SK-N-SH (cell line): ENCODE measurements at regions not wholly inside any gene's neighbourhood (a gene's known extent, or its start where the extent isn't known, plus 50 kb on each side); places are given as distances from the start of the nearest gene placed in this dataset.

Experiments
- CTCF ChIA-PET: fragments of 300-600, 350-600 bp; formaldehyde crosslinking; extraction: SDS; loops from one replicate; lab custom pipeline; 2021; lab: Yijun Ruan, JAX
- POLR2A ChIA-PET: fragments of 350-600 bp; sonication (Branson Sonifier 250); formaldehyde crosslinking; extraction: SDS; loops from one replicate; lab custom pipeline; 2020; ENCODE audit warnings: antibody characterized with exemption, inconsistent platforms; lab: Yijun Ruan, JAX
- DNase-seq: peaks from one replicate; pipeline ENCODE4 v3.0.0; 2012
- H2AFZ ChIP-seq: fragments of 200-600 bp; sonication (generic); 2 replicates; pipeline ENCODE4 v1.8.1; 2016; ENCODE audit warnings: antibody characterized with exemption, mild to moderate bottlenecking, low read depth
- H3F3A ChIP-seq: fragments of 200-600 bp; sonication (generic); replicated peaks from 2 replicates; pipeline ENCODE3; 2016; ENCODE audit warnings: antibody characterized with exemption, mild to moderate bottlenecking; ENCODE audit not compliant: insufficient read depth
- H3K27ac ChIP-seq, 2 experiments: fragments of 200-500 bp in 1 of 2; fragments of 200-600 bp in 1 of 2; sonication (Bioruptor generic) in 1 of 2; sonication (generic), shearing (Covaris generic) in 1 of 2; 2 replicates each; pipeline versions ENCODE4 v1.5.1 to v1.6.1; 2014 to 2016; ENCODE audit warnings: low read depth in 2 of 2, inconsistent platforms in 1 of 2, low read length in 1 of 2, mild to moderate bottlenecking in 1 of 2, mixed read lengths in 1 of 2
- H3K27me3 ChIP-seq: fragments of 200-600 bp; sonication (generic), shearing (Covaris generic); 2 replicates; pipeline ENCODE4 v1.6.1; 2016; ENCODE audit warnings: mixed run types; ENCODE audit not compliant: insufficient read depth
- H3K36me3 ChIP-seq, 2 experiments: fragments of 200-500 bp in 1 of 2; fragments of 200-600 bp in 1 of 2; sonication (Bioruptor generic) in 1 of 2; sonication (generic) in 1 of 2; replicated peaks in 1 of 2; 2 replicates each; pipeline versions ENCODE3 to v1.5.1; 2014 to 2016; ENCODE audit warnings: low read length in 1 of 2, mild to moderate bottlenecking in 1 of 2; ENCODE audit not compliant: insufficient read depth in 2 of 2, control insufficient read depth in 1 of 2
- H3K4me1 ChIP-seq, 2 experiments: fragments of 200-500 bp in 1 of 2; fragments of 200-600 bp in 1 of 2; sonication (Bioruptor generic) in 1 of 2; sonication (generic), shearing (Covaris generic) in 1 of 2; 2 replicates each; pipeline versions ENCODE4 v1.5.1 to v1.6.1; 2014 to 2016; ENCODE audit warnings: low read depth in 1 of 2, low read length in 1 of 2, mixed run types in 1 of 2; ENCODE audit not compliant: insufficient read depth in 2 of 2, control insufficient read depth in 1 of 2
- H3K4me2 ChIP-seq: fragments of 200-600 bp; sonication (generic), shearing (Covaris generic); 2 replicates; pipeline ENCODE4 v1.6.1; 2017; ENCODE audit warnings: mixed run types
- H3K4me3 ChIP-seq, 2 experiments: fragments of 200-500 bp in 1 of 2; fragments of 200-600 bp in 1 of 2; sonication (Bioruptor generic) in 1 of 2; sonication (generic), shearing (Covaris generic) in 1 of 2; 2 replicates each; pipeline versions ENCODE4 v1.5.1 to v1.8.1; 2014 to 2016; ENCODE audit warnings: low read depth in 2 of 2, inconsistent platforms in 1 of 2, low read length in 1 of 2, mild to moderate bottlenecking in 1 of 2, mixed read lengths in 1 of 2, moderate library complexity in 1 of 2
- H3K79me2 ChIP-seq: fragments of 200-600 bp; sonication (generic); 2 replicates; pipeline ENCODE4 v1.8.1; 2017; ENCODE audit warnings: mild to moderate bottlenecking; ENCODE audit not compliant: insufficient read depth
- H3K9ac ChIP-seq: fragments of 200-600 bp; sonication (generic); 2 replicates; pipeline ENCODE4 v1.6.1; 2017; ENCODE audit warnings: mixed run types
- H3K9me2 ChIP-seq: fragments of 200-600 bp; sonication (generic); 2 replicates; pipeline ENCODE4 v1.6.1; 2017; ENCODE audit warnings: mixed run types
- H3K9me3 ChIP-seq: fragments of 200-600 bp; sonication (generic); 2 replicates; pipeline ENCODE4 v1.6.1; 2017; ENCODE audit warnings: mixed run types, mild to moderate bottlenecking, moderate library complexity
- H4K20me1 ChIP-seq: fragments of 200-600 bp; sonication (generic); 2 replicates; pipeline ENCODE4 v1.6.1; 2017; ENCODE audit warnings: mild to moderate bottlenecking, mixed run types; ENCODE audit not compliant: insufficient read depth
- FOSL2 ChIP-seq: IDR thresholded peaks from 2 replicates; pipeline ENCODE4 v1.4.0; 2012; ENCODE audit warnings: low read depth, mild to moderate bottlenecking, moderate library complexity, borderline replicate concordance
- GATA2 ChIP-seq: sonication (generic); formaldehyde crosslinking; IDR thresholded peaks from 2 replicates; pipeline ENCODE4 v1.5.0; 2020; ENCODE audit warnings: mild to moderate bottlenecking, missing genetic modification reagents
- IRF3 ChIP-seq: fragments of 150-350 bp; IDR thresholded peaks from 2 replicates; pipeline ENCODE4 v1.6.1; 2016; ENCODE audit warnings: mild to moderate bottlenecking, low read depth, low read length
- MEF2A ChIP-seq: IDR thresholded peaks from 2 replicates; pipeline ENCODE4 v1.4.0; 2012; ENCODE audit warnings: low read depth, borderline replicate concordance
- NRF1 ChIP-seq: IDR thresholded peaks from 2 replicates; pipeline ENCODE4 v1.6.1; 2012; ENCODE audit warnings: low read depth, mild to moderate bottlenecking, low read length
- WGBS: methylation state at CpG from one replicate; pipeline ENCODE4 v1.1.6; 2017; ENCODE audit warnings: low lambda C conversion rate; 5-methylcytosine and 5-hydroxymethylcytosine counted together

DNA sequence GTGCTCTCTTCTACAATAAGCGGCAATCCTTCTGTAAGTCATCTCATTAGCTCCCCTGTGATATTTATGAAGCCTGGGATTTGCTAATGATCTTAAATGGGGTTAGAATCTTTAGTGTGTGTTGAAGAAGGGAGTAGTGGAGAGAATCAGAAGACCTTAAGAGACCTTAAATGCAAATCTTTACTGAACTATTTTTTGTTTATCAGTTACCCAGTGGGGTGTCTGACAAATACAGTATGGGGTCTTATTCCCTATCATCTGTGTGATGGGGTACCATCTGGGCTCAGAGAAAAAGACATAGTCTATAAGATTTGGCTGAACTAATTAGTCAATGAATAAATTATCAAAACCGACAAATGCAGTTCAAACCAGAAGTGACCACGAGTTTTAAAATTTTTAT lies 378.4 kb upstream of the SGCD start:
- ChIA-PET POLR2A (no interaction called here), CTCF (interaction anchor here (1.5 kb wide), 1 partner anchor 868 kb away, joined by 5 read pairs; no protein-coding TSS in a partner anchor)
- Histone ChIP-seq H3K36me3 (no peaks in the 10 kb centered on the region), H3K4me3 (no peak overlapping the region), H3K79me2 (no peaks in the 10 kb centered on the region), H3K4me2 (no peak overlapping the region), H2AFZ (no peak overlapping the region), H3K27me3 (no peaks in the 10 kb centered on the region), H3K27ac (no peak overlapping the region), H3K9ac (no peak overlapping the region), H3K9me2 (no peaks in the 10 kb centered on the region), H3F3A (no peaks in the 10 kb centered on the region), H3K9me3 (no peaks in the 10 kb centered on the region), H3K4me1 (peaks cover 0 to 8% of the 10 kb centered on the region in 2 experiments; a peak in 2 of 4 replicates), H4K20me1 (no peaks in the 10 kb centered on the region)
- no peak for TF ChIP-seq MEF2A
- TF ChIP-seq FOSL2, result no peak
- TF ChIP-seq NRF1, result no peak
- WGBS, result 56% methylated on average over 3 of the region's 3 CpGs
- no peak for DNase-seq

DNA sequence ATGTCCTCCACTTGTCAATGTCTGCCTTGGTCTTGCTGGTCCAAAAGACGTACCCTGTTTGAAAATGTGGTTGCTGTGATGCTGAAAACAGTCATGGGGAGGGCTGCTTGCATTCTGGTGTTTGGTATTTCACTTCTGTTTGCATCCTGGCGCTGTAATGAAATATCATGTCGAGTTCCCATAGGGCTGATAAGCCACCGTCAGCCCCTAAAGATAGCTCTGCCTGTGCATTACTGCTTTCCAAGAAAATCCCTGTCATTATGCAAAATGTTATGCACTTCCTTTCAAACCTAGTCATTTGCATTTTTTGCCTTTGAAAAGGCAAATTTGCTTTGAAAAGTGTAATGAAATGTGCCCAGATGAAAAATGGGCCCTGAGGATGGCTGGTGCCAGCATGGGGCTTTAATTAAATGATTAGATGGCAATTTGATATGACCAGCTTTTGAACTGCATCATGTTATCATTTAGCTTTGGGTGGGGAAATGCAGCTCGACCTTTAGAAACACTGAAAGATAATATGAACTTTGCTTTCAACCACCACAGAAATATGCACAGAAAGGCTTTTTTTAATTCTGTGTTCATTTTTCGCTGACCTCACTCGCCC lies 374.4 kb upstream of the SGCD start:
- no peaks in the 10 kb centered on the region for H3F3A ChIP-seq
- ChIA-PET POLR2A (no interaction called here), CTCF (interaction anchor here (0.6 to 2.1 kb wide), 5 partner anchors 9 to 872 kb away, joined by 3 to 16 read pairs (median 3); no protein-coding TSS in a partner anchor)
- no peaks in the 10 kb centered on the region for H3K27me3 ChIP-seq
- no peaks in the 10 kb centered on the region for H3K9me3 ChIP-seq
- no peak overlapping the region for H3K4me3 ChIP-seq
- peaks cover 0 to 8% of the 10 kb centered on the region in 2 experiments; a peak in 2 of 4 replicates for H3K4me1 ChIP-seq
- H3K79me2 ChIP-seq, result no peaks in the 10 kb centered on the region
- H3K4me2 ChIP-seq, result no peak overlapping the region
- TF ChIP-seq IRF3, result no peak
- peak; percentile 57 for TF ChIP-seq GATA2
- TF ChIP-seq, all 33 proteins: peak for 1
- no peaks in the 10 kb centered on the region for H3K9me2 ChIP-seq
- H3K27ac ChIP-seq, result no peak overlapping the region
- H2AFZ ChIP-seq, result no peak overlapping the region
- H3K9ac ChIP-seq, result no peak overlapping the region
- DNase-seq, result peak; percentile 40
- H3K36me3 ChIP-seq, result no peaks in the 10 kb centered on the region
- WGBS, result 26% methylated on average over 7 of the region's 7 CpGs
- no peaks in the 10 kb centered on the region for H4K20me1 ChIP-seq

- no peak for TF ChIP-seq NRF1
- Histone ChIP-seq H3F3A (no peaks in the 10 kb centered on the region), H3K27me3 (no peaks in the 10 kb centered on the region), H3K4me3 (no peak overlapping the region), H3K27ac (no peak overlapping the region), H3K9me2 (no peaks in the 10 kb centered on the region), H3K79me2 (no peaks in the 10 kb centered on the region), H3K4me2 (no peak overlapping the region), H3K9me3 (no peaks in the 10 kb centered on the region), H3K36me3 (no peaks in the 10 kb centered on the region), H2AFZ (no peak overlapping the region), H3K4me1 (peaks cover 0 to 8% of the 10 kb centered on the region in 2 experiments; a peak in 2 of 4 replicates), H4K20me1 (no peaks in the 10 kb centered on the region), H3K9ac (no peak overlapping the region)
- WGBS, result 35% methylated on average over 1 of the region's 1 CpG
- DNase-seq, result no peak
- ChIA-PET CTCF (interaction anchor here (0.6 to 2.1 kb wide), 6 partner anchors 9 to 1215 kb away, joined by 3 to 16 read pairs (median 4); no protein-coding TSS in a partner anchor), POLR2A (interaction anchor here (0.5 kb wide), 1 partner anchor 139 kb away, joined by 3 read pairs; no protein-coding TSS in a partner anchor)
Measured at GRCh38 chr5:155953335-155953734, 373.6 kb upstream of the SGCD start.
